ENCODE measurements at regions not wholly inside any gene's neighbourhood (a gene's known extent, or its start where the extent isn't known, plus 50 kb on each side); places are given as distances from the start of the nearest gene placed in this dataset.

GRCh38 chr21:16377120-16377658 lies 647.4 kb downstream of the USP25 start:
- H3K4ac ChIP-seq (ENCODE audit: low read length) = no peak overlapping the region
- no peak overlapping the region for H3K14ac ChIP-seq (ENCODE audit: low read length)
- H3K27ac ChIP-seq (replicated peaks; ENCODE audit: low read length) = no peak overlapping the region
- no CpG with 5 or more reads among the region's 6 CpGs for WGBS, 2 donors (ENCODE audit: extremely low coverage in 2 of 2, insufficient read length in 2 of 2, insufficient replicate concordance in 1 of 2)
- H3K27me3 ChIP-seq (ENCODE audit: control insufficient read depth in 3 of 3, insufficient read depth in 3 of 3, low read depth in 1 of 3, low read length in 3 of 3) = no peaks in the 10 kb centered on the region
- H2AK5ac ChIP-seq (ENCODE audit: low read depth, low read length) = no peak overlapping the region
- H3K18ac ChIP-seq (ENCODE audit: low read length) = no peak overlapping the region
- H3K4me2 ChIP-seq (ENCODE audit: insufficient read depth, low read length, poor library complexity, severe bottlenecking) = no peak overlapping the region
- H4K8ac ChIP-seq (ENCODE audit: low read depth, low read length) = no peak overlapping the region
- H3K9me3 ChIP-seq (replicated peaks in 1 of 2; ENCODE audit: control insufficient read depth in 2 of 2, insufficient read depth in 1 of 2, low read depth in 1 of 2, low read length in 2 of 2) = peaks cover 0 to 7% of the 10 kb centered on the region in 2 donors
- no peak overlapping the region for H2BK12ac ChIP-seq (ENCODE audit: low read length)
- H4K91ac ChIP-seq (ENCODE audit: low read depth, low read length, poor library complexity) = no peak overlapping the region
- no peak overlapping the region for H3K23ac ChIP-seq (ENCODE audit: low read depth, low read length, poor library complexity)
- H3K9ac ChIP-seq (ENCODE audit: low read depth, low read length, poor library complexity) = no peak overlapping the region
- no peak for DNase-seq (ENCODE audit: low spot score)
- H3K36me3 ChIP-seq (replicated peaks in 1 of 2; ENCODE audit: control insufficient read depth in 2 of 2, insufficient read depth in 2 of 2, low read length in 2 of 2) = peaks cover 0 to 6% of the 10 kb centered on the region in 2 donors
- H2BK120ac ChIP-seq (ENCODE audit: low read depth, low read length) = no peak overlapping the region
- no peak overlapping the region for H2BK15ac ChIP-seq (ENCODE audit: low read length)
- H2BK5ac ChIP-seq (ENCODE audit: low read length) = no peak overlapping the region
- H3K4me3 ChIP-seq (ENCODE audit: low read length in 2 of 2) = no peak overlapping the region
- no peaks in the 10 kb centered on the region for H3K79me1 ChIP-seq (ENCODE audit: low read depth, low read length)
- H2AFZ ChIP-seq (ENCODE audit: low read length) = no peak overlapping the region
- H3K4me1 ChIP-seq (ENCODE audit: control insufficient read depth in 2 of 2, insufficient read depth in 1 of 2, low read depth in 1 of 2, low read length in 2 of 2) = peaks cover 0 to 1% of the 10 kb centered on the region in 2 donors

- no peak for DNase-seq (ENCODE audit: low spot score)
- no peak overlapping the region for H2BK5ac ChIP-seq (ENCODE audit: low read length)
- H3K4me2 ChIP-seq (ENCODE audit: insufficient read depth, low read length, poor library complexity, severe bottlenecking) = no peak overlapping the region
- peaks cover 0 to 7% of the 10 kb centered on the region in 2 donors for H3K9me3 ChIP-seq (replicated peaks in 1 of 2; ENCODE audit: control insufficient read depth in 2 of 2, insufficient read depth in 1 of 2, low read depth in 1 of 2, low read length in 2 of 2)
- no peak overlapping the region for H3K27ac ChIP-seq (replicated peaks; ENCODE audit: low read length)
- no peak overlapping the region for H2AFZ ChIP-seq (ENCODE audit: low read length)
- no peak overlapping the region for H3K23ac ChIP-seq (ENCODE audit: low read depth, low read length, poor library complexity)
- no peak overlapping the region for H2BK120ac ChIP-seq (ENCODE audit: low read depth, low read length)
- H4K91ac ChIP-seq (ENCODE audit: low read depth, low read length, poor library complexity) = no peak overlapping the region
- no peak overlapping the region for H3K14ac ChIP-seq (ENCODE audit: low read length)
- no peak overlapping the region for H3K4ac ChIP-seq (ENCODE audit: low read length)
- peaks cover 0 to 1% of the 10 kb centered on the region in 2 donors for H3K4me1 ChIP-seq (ENCODE audit: control insufficient read depth in 2 of 2, insufficient read depth in 1 of 2, low read depth in 1 of 2, low read length in 2 of 2)
- no peak overlapping the region for H3K4me3 ChIP-seq (ENCODE audit: low read length in 2 of 2)
- no CpG with 5 or more reads among the region's 2 CpGs for WGBS, 2 donors (ENCODE audit: extremely low coverage in 2 of 2, insufficient read length in 2 of 2, insufficient replicate concordance in 1 of 2)
- H3K27me3 ChIP-seq (ENCODE audit: control insufficient read depth in 3 of 3, insufficient read depth in 3 of 3, low read depth in 1 of 3, low read length in 3 of 3) = no peaks in the 10 kb centered on the region
- H3K9ac ChIP-seq (ENCODE audit: low read depth, low read length, poor library complexity) = no peak overlapping the region
- no peak overlapping the region for H3K18ac ChIP-seq (ENCODE audit: low read length)
- no peaks in the 10 kb centered on the region for H3K79me1 ChIP-seq (ENCODE audit: low read depth, low read length)
- H2BK12ac ChIP-seq (ENCODE audit: low read length) = no peak overlapping the region
- H2AK5ac ChIP-seq (ENCODE audit: low read depth, low read length) = no peak overlapping the region
- no peak overlapping the region for H2BK15ac ChIP-seq (ENCODE audit: low read length)
- H3K36me3 ChIP-seq (replicated peaks in 1 of 2; ENCODE audit: control insufficient read depth in 2 of 2, insufficient read depth in 2 of 2, low read length in 2 of 2) = peaks cover 0 to 6% of the 10 kb centered on the region in 2 donors
- no peak overlapping the region for H4K8ac ChIP-seq (ENCODE audit: low read depth, low read length)
Observed at GRCh38 chr21:16377857-16378256, 648.1 kb downstream of the USP25 start.

GRCh38 chr21:16378525-16378924 lies 648.7 kb downstream of the USP25 start:
- peaks cover 0 to 1% of the 10 kb centered on the region in 2 donors for H3K4me1 ChIP-seq (ENCODE audit: control insufficient read depth in 2 of 2, insufficient read depth in 1 of 2, low read depth in 1 of 2, low read length in 2 of 2)
- no peak overlapping the region for H3K4ac ChIP-seq (ENCODE audit: low read length)
- no peak overlapping the region for H2BK5ac ChIP-seq (ENCODE audit: low read length)
- H4K91ac ChIP-seq (ENCODE audit: low read depth, low read length, poor library complexity) = no peak overlapping the region
- no peak overlapping the region for H3K4me3 ChIP-seq (ENCODE audit: low read length in 2 of 2)
- no peak overlapping the region for H2BK15ac ChIP-seq (ENCODE audit: low read length)
- H3K79me1 ChIP-seq (ENCODE audit: low read depth, low read length) = no peaks in the 10 kb centered on the region
- no peak overlapping the region for H3K27ac ChIP-seq (replicated peaks; ENCODE audit: low read length)
- no peak overlapping the region for H3K18ac ChIP-seq (ENCODE audit: low read length)
- no peak overlapping the region for H2AK5ac ChIP-seq (ENCODE audit: low read depth, low read length)
- H2BK120ac ChIP-seq (ENCODE audit: low read depth, low read length) = no peak overlapping the region
- H3K14ac ChIP-seq (ENCODE audit: low read length) = no peak overlapping the region
- H2AFZ ChIP-seq (ENCODE audit: low read length) = no peak overlapping the region
- H3K9ac ChIP-seq (ENCODE audit: low read depth, low read length, poor library complexity) = no peak overlapping the region
- peaks cover 0 to 7% of the 10 kb centered on the region in 2 donors for H3K9me3 ChIP-seq (replicated peaks in 1 of 2; ENCODE audit: control insufficient read depth in 2 of 2, insufficient read depth in 1 of 2, low read depth in 1 of 2, low read length in 2 of 2)
- H2BK12ac ChIP-seq (ENCODE audit: low read length) = no peak overlapping the region
- no peak overlapping the region for H3K4me2 ChIP-seq (ENCODE audit: insufficient read depth, low read length, poor library complexity, severe bottlenecking)
- H4K8ac ChIP-seq (ENCODE audit: low read depth, low read length) = no peak overlapping the region
- no peak overlapping the region for H3K23ac ChIP-seq (ENCODE audit: low read depth, low read length, poor library complexity)
- no CpG with 5 or more reads among the region's 3 CpGs for WGBS, 2 donors (ENCODE audit: extremely low coverage in 2 of 2, insufficient read length in 2 of 2, insufficient replicate concordance in 1 of 2)
- H3K36me3 ChIP-seq (replicated peaks in 1 of 2; ENCODE audit: control insufficient read depth in 2 of 2, insufficient read depth in 2 of 2, low read length in 2 of 2) = peaks cover 0 to 6% of the 10 kb centered on the region in 2 donors
- no peaks in the 10 kb centered on the region for H3K27me3 ChIP-seq (ENCODE audit: control insufficient read depth in 3 of 3, insufficient read depth in 3 of 3, low read depth in 1 of 3, low read length in 3 of 3)
- DNase-seq (ENCODE audit: low spot score) = no peak

GRCh38 chr21:16388291-16388690 lies 658.5 kb downstream of the USP25 start:
- no CpG with 5 or more reads among the region's 4 CpGs for WGBS, 2 donors (ENCODE audit: extremely low coverage in 2 of 2, insufficient read length in 2 of 2, insufficient replicate concordance in 1 of 2)
- no peak overlapping the region for H3K18ac ChIP-seq (ENCODE audit: low read length)
- H3K4ac ChIP-seq (ENCODE audit: low read length) = no peak overlapping the region
- H2AFZ ChIP-seq (ENCODE audit: low read length) = no peak overlapping the region
- no peaks in the 10 kb centered on the region for H3K9me3 ChIP-seq (replicated peaks in 1 of 2; ENCODE audit: control insufficient read depth in 2 of 2, insufficient read depth in 1 of 2, low read depth in 1 of 2, low read length in 2 of 2)
- no peaks in the 10 kb centered on the region for H3K79me1 ChIP-seq (ENCODE audit: low read depth, low read length)
- no peak overlapping the region for H2BK12ac ChIP-seq (ENCODE audit: low read length)
- peaks cover 0 to 18% of the 10 kb centered on the region in 2 donors for H3K36me3 ChIP-seq (replicated peaks in 1 of 2; ENCODE audit: control insufficient read depth in 2 of 2, insufficient read depth in 2 of 2, low read length in 2 of 2)
- no peak overlapping the region for H4K8ac ChIP-seq (ENCODE audit: low read depth, low read length)
- no peak overlapping the region for H2BK120ac ChIP-seq (ENCODE audit: low read depth, low read length)
- no peak overlapping the region for H2BK15ac ChIP-seq (ENCODE audit: low read length)
- H2BK5ac ChIP-seq (ENCODE audit: low read length) = no peak overlapping the region
- no peak overlapping the region for H3K4me2 ChIP-seq (ENCODE audit: insufficient read depth, low read length, poor library complexity, severe bottlenecking)
- H3K27me3 ChIP-seq (ENCODE audit: control insufficient read depth in 3 of 3, insufficient read depth in 3 of 3, low read depth in 1 of 3, low read length in 3 of 3) = no peaks in the 10 kb centered on the region
- H3K14ac ChIP-seq (ENCODE audit: low read length) = no peak overlapping the region
- H2AK5ac ChIP-seq (ENCODE audit: low read depth, low read length) = no peak overlapping the region
- H3K4me1 ChIP-seq (ENCODE audit: control insufficient read depth in 2 of 2, insufficient read depth in 1 of 2, low read depth in 1 of 2, low read length in 2 of 2) = no peaks in the 10 kb centered on the region
- no peak overlapping the region for H3K27ac ChIP-seq (replicated peaks; ENCODE audit: low read length)
- H4K91ac ChIP-seq (ENCODE audit: low read depth, low read length, poor library complexity) = no peak overlapping the region
- DNase-seq (ENCODE audit: low spot score) = no peak
- no peak overlapping the region for H3K9ac ChIP-seq (ENCODE audit: low read depth, low read length, poor library complexity)
- H3K23ac ChIP-seq (ENCODE audit: low read depth, low read length, poor library complexity) = no peak overlapping the region
- H3K4me3 ChIP-seq (ENCODE audit: low read length in 2 of 2) = no peak overlapping the region

Data from neuronal stem cell (in vitro differentiated cells).